Stimulated activated CD4-positive, alpha-beta T cell treated with anti-CD3 and anti-CD28 coated beads, Interleukin-12 subunit alpha, Interleukin-12 subunit beta, amount 100 ng/mL, for 4 hours (primary cell): ENCODE measurements at regions not wholly inside any gene's neighbourhood (a gene's known extent, or its start where the extent isn't known, plus 50 kb on each side); places are given as distances from the start of the nearest gene placed in this dataset.

Experiments used
- DNase-seq: peaks from one replicate; pipeline ENCODE4 v3.0.0-alpha.2; 2020

DNA sequence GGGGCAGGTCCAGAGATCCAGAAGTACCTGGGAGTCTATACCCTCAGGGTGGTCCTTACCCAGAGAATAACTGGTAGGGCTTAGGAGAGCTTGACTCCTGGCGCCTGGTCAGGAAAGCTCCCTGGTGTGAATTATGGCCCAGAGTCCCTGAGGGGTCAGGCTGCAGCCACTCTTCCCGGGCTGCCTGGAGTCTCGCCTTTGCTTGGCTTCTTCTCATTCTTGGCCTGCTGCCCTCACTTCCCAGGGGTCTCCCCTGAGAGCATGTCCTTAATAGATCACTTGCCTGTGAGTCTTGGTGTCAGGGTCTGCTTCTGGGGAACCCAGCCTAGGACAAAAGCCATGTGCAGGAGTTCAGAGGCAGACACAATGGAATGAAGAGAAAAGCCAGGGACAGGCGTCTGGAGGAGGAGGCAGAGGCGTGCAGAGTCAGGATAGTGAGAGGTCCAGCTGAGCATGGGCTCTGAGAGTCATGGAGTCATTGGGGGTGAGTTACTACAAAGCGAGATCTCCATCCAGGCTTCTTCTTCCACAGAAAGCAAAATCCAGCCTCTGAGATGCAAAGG is 212.3 kb downstream of the TFAP2C start:
- no peak for DNase-seq

DNA sequence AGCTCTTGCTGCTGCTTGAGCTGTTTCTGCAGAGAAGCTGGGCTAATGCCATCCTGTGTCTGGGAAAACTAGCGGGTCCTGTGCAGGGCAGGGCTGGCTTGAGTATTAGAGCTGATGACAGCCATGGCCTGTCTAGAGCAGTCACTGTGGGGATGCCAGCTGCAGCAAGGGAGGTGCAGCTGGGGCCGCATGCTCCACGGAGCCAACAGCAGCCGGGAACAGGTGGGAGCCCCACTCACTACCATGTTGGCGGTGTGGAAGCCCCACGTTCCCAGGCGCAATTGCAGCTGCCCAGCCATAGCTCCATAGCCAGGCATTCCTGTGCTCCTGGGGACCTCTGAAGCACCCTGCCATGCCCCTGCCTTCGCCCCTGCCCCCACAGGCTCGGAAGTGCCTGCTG is 212.9 kb downstream of the TFAP2C start:
- no peak for DNase-seq

DNA sequence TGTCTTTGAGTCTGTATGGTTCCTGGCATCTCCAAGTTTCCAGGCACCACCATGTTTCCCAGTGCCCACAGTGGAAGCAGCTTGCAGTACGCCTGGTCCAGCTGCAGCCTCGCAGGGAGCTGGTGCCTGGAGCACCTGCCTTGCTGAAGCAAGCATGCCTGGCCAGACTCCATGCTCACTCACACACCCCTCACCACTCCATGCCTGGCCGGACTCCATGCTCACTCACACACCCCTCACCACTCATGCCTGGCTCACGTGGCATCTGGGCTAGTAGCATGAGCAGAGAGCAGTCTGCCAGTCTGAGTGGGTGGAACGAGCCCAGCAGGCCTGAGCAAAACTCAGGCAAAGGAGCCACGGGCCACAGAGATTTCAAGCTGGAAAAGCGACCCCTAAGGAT is 214.3 kb downstream of the TFAP2C start:
- no peak for DNase-seq

DNA sequence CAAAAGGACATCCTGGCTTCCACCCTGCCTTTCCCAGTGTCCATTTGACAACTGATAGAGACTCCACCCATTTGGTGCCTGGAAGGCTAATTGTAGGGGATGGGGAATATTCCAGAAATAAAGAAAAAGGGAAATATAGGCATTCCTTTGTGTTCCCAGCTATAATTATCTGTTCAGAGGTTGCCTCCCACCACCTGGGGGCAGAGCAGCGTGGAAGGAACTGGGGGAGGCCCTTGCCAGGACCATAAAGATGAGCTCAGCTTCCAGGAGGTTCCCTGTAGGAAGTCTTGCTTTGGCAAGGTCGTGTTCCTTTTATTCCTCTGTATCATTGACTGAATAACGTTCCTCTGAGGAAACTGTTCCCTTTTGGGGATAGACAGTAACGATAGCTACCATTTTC is 214.7 kb downstream of the TFAP2C start:
- DNase-seq, result no peak

DNA sequence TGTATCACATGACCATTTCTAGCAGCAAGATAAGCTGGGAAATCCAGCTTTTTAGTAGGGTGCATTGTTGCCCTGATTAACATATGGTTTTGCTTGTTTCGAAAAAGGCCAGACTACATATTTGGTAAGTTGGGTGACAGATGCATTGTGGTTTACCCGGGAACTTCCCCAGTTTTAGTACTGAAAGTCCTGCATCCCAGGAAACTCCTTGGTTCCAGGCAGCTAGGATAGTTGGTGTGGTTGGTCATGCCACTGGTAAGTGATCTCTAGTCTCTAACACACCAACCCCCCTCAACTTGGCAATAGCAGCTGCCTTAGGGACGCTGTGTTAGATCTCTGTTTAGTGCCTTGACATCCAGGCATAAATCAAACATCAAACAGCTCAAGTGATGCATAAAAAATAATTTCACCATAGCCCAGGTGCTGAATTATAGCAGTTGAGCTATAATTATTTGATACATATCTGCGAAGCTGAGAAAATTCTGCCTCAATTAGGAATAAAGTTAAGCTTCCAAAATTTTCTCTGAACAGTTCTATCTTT is 216.5 kb downstream of the TFAP2C start:
- DNase-seq, result no peak

DNA sequence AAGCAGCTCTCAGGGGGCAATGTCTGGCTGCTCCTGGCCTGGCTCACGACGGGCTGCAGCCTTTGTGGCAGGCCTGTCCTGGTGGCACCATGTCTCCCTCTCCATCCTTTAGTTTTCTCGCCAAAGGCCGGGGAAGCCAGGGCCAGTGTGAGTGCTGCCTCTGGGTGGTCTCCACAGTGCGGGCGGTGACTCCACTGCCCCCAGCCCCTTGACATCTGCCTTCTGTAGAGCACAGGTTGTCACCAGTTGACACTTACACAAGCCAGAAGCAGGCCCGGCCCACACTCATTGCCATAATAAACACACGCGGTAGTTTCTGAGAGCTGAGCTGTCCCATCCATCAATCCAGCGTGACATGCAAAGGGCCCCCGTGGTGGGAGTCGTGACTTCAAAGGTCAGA is 219.5 kb downstream of the TFAP2C start:
- DNase-seq, result no peak

DNA sequence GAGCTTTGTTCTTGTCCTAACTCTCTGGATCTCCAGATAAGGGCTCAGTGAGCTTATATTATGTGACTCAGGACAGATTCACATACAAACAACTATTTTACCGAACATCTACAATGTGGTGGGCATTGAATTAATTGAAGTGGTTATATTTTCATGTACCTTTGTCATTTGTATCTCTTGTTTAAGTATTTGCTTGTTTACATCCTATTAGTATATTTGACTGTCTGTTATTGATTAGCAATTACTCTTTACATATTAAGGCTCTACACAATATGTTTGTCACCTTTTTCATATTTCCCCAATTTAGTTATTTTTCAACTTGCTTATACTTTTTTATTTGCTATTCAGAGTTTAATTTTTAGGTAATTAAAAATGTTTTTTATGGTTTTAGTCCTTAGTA is 222.4 kb downstream of the TFAP2C start:
- no peak for DNase-seq

DNA sequence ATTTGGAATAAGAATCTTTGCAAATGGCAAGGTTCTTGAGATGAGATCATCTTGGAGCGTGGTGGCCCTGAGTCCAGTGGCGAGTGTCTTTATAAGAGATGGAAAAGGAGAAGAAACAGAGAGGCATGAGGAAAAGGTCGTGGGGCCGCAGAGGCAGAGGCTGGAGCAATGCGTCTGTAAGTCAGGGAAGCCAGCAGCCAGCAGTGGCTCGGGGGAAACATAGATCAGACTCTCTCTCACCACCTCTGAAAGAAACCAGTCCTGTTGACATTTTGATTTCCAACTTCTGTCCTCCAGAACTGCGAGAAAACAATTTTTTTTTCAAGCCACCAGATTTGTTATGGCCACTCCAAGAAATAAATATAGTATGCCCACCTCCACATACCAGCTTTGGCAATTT is 226.6 kb downstream of the TFAP2C start:
- no peak for DNase-seq

DNA sequence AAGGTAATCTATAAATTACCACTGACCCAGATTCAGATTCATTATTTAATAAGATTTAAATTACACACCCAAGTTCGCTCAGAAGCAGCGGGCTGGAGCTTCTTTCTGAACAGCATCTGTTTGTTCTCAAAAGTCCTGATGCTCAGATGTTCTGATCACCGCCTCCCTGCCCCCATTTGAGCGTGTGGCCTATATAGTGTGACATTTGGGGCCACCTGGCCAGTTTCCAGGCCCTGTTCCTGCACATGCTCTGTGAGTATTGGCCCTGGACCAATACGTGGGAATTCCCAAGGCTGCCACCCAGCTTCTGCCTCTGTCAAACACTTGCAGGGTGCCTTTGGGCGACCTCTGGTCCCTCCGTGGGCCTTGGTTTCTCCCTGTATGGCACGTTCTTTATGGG is 228.8 kb downstream of the TFAP2C start:
- no peak for DNase-seq

DNA sequence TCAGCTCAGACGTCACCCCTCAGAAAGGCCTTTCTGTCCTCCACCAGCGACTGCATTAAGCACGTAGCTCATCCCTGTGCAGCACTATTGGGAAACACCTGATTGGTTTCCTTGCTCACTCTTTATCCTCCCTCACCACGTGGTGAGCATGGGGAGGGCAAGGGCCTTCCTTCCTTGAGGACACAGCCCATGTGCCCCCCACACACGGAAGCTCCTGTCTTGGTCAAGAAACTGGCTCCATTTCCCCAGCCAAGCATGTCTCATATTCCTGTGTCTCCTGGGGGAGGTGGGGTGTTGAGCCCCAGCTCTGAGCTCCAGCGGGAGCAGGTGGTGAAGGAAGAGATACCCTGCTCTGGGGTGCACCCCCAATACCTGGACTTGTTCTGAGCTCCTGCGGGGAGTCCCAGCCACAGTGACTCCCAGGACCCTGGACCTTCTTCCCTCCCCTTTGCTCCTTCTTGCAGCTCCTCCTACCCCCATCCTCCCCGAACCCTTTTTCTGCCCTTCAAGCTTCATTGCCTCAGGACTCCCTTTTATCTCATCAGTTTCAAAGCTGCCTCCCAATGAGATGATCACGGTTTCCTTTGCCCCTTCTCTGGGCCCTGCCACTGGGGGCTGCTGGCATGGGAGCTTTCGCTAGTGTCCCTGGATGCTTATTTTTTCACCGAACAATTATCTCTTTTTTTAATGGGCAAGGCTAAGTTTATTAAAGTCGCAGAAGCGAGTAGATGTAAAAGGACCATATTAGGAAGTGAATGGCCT is 230.1 kb downstream of the TFAP2C start:
- DNase-seq, result no peak

DNA sequence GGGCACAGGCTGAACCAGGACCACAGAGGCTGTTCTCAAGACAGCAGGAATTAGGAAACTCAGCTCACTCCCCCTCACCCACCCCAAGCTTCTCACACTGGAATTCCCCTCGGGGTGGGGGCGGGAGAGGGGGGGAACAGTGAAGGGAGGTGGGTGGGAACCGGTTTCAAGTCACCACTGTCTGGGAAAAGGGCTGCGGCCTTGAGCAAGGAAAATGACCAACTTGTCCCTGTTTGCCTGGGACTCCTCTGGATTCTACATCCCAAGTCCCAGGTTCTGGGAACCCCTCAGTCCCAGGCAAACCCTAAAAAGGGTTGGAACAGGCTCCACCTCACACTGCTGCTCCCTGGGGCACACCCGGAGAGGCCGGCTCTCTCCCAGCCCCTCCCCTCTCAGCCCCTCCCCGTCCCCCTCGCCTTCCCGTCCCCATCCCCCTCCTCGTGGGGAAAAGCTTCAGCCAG is 230.7 kb downstream of the TFAP2C start:
- DNase-seq, result no peak

DNA sequence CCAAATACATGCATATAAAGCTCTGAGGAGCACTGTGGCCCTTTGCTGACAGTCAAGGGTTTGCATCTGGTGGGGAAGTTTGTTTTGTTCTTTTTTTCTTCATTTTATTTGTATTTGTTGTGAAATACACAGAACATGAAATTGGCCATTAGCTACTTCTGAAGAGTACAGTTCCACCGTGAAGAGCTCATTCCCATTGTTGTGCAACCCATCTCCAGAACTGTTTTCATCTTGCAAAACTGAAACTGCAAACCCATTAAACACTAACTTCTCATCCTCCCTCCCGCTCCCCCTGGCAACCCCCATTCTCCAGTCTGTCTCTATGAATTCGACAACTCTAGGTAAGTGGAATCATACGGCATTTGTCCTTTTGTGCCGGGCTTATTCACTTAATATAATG is 231.3 kb downstream of the TFAP2C start:
- DNase-seq, result no peak

DNA sequence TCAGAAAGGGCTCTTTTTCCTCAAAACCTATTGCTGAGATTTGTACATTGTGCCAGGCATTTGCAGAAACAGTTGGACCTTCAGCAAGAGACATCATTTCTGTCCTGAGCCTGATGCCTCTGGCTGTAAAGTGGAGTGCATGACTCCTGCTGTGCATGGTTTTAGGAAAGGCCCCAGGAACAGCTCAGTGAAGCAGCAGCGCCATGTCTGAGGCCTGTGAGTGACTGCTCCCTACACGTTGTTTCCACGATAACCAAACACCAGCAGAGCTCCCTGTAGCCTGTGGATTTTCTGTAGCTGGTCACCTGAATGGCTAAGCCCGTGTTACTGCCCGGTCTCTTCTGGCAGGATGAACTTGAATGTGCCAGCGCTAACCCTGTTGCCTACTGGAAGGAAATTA is 232.5 kb downstream of the TFAP2C start:
- no peak for DNase-seq

DNA sequence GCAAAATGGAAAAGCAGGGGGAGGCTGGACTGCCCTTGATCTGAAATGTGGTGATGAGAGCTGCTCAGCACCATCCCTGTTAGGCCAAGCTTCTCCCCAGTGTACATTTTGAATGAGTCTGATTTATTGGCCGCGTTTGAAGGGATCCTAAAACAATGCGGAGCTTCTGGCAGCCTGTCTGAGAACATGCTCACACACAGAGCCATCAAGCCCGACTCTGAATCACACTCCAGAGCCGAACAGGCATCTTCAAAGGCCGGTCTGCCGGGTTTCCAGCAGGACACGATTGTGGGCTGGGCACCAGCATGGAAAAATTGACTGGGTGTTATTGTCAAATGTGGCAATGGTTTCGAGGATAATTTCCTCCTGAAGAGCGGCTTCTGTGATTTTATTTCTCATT is 235.9 kb downstream of the TFAP2C start:
- no peak for DNase-seq

DNA sequence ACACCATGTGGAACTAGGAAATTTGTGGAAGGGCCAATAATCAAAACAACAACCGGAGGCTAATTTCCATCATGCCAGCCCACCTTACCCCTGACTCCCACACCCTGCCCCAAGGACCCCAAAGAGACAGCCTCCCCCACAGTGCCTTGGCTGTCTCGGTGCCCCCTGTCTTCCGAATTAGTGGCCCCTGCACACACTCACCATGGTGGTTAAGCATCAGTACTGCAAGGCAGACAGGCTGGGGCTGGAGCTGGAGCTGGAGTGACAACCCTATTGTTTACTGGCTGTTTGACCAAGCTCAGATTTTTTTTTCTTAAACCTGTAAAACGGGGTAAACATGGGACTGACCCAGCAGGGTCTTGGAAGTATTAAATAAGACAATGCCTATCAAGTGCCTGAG is 238.0 kb downstream of the TFAP2C start:
- no peak for DNase-seq

DNA sequence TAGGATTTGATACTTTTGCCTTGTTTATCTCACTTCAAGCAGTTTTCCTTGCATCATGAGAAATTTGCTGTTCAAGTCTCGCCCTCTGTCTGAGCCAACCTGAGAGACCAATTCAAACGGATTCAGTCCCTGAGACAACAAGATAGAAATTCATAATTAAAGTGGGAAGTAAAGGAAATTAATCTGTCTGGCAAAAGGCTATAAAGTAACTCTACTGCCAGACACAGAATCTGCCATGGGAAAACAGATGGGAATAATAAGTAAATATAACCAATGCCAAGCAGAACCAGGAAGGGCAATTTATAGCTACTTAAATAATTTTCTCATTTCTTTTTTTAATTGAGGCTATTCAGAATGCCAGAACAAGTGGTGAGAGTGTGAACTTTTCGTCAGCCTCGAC is 239.6 kb downstream of the TFAP2C start:
- no peak for DNase-seq

DNA sequence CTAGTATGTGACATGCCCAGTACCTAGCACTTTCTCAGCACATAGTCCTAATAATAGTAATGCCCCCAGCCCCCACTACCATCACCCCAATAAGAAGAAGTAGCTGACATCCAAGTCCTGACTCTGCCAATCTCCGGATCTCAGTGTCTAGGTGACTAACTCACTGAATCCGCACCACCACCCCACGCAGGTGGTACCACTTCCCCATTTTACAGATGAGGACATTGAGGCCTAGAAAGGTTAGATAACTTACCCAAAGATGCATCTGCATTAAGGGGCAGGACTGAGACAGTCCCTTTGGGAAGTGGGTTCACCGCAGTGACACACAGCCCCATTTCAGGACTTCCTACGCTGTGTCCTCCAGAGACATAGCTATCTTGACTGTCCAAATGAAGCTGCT is 241.2 kb downstream of the TFAP2C start:
- no peak for DNase-seq

DNA sequence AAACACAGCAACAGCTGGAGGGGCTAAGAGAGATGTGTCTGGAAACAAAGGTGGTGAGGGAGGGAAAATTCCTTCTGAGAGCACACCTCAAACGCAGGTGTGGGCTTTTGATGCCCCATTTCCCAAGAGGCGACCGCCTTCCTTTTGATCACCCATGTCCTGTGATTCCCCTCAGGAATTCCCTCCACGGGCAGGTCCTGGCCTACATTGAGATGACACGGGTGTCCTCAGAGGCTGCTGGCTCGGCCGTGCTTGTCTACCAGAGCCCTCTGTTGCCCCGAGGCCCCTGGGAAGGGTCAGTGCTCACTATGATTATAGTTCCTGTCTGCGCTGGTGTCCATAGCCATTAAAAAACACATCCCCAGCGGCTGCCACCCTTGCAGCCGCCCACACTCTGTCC is 242.6 kb downstream of the TFAP2C start:
- DNase-seq, result no peak

DNA sequence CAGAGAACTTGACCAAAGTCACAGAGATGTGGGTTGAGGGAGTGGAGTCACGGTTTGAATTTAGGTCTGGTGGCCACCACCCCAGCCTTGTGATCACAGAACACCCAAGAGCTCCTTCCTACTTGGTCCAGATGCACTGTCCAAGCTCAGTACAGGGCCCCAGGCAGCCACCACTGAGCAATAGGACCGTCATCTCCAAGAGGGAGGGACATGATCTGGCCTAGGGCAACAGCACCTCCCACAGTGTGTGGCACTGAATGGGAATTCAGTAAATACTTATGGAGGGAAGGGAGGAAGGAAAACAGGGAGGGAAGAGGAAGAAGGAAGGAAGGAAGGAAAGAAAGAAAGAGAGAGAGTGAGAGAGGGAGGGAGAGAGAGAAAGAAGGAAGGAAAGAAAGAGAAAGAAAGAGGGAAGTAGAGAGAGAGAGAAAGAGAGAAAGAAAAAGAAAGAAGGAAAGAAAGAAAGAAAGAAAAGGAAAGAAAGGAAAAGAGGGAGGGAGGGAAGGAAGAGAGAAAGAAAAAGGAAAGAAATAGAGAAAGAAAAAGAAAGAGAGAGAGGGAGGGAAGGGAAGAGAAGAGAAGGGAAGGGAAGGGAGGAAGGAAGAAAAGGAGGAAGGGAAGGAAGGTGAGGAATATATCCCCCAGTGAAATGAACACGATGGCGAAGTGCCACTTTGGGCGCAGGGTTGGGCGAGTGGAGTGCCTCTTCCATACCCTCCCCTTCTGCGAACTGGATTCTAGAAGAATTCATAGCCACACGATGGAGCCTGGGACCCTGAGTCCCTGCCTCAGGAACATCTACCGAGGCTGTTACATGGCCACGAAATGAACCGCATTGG is 243.7 kb downstream of the TFAP2C start:
- DNase-seq, result no peak

DNA sequence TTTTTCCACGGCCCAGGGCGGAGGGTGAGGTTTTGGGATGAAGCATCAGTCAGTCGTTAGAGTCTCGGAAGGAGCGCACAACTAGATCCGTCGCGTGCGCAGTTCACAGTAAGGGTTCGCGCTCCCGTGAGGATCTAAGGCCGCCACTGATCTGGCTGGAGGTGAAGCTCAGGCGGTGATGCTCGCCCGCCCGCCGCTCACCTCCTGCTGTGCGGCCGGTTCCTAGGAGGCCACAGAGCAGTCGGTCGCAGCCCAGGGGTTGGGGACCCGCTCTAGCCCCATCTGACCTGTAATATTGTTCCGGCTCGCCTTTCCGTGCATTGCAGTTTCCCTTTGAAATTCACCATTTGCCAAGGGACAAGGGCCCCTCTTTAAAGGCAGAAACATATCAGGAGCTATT is 244.7 kb downstream of the TFAP2C start:
- no peak for DNase-seq

DNA sequence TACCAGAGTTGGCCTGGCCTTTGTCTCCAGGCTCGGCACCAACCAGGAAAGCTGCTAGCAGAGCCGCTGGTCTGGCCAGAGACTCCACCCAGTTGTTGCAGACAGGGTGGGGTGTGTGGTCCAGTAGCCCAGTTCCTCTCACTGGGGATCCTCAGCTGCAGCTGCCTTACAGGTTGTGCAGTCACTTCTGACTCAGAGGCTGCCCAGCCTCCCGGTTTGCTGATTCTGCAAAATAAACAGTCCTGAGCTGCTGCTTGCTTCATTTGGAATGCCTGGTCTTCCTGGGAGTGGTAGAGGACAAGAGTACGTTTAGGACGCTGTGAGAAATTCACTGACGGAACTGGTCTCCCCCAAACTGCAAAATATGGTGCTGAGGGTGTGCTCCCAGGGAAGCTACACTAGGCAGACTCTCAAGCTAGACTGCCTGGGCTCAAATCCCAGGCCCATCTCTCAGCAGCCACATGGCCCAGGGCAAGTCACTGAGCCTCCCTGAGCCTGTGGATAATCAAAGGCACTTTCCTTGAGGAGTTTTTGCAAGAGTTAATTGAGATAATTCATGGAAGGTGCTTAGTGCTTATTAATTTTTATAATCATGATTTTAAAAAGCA is 246.1 kb downstream of the TFAP2C start:
- DNase-seq, result no peak

DNA sequence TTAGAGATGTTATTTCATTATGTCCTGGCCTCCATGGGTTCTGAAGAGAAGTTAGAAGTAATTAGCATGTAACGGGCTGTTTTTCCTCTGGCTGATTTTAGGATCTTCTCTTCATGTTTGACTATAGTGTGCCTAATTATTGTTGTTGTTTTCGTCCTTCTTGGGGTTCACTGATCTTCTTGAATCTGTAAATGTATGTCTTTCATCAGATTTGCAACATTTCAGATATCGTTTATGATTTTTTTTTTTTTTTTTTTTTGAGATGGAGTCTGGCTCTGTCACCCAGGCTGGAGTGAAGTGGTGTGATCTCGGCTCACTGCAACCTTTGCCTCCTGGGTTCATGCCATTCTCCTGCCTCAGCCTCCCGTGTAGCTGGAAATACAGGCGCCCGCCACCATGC is 246.7 kb downstream of the TFAP2C start:
- DNase-seq, result no peak

DNA sequence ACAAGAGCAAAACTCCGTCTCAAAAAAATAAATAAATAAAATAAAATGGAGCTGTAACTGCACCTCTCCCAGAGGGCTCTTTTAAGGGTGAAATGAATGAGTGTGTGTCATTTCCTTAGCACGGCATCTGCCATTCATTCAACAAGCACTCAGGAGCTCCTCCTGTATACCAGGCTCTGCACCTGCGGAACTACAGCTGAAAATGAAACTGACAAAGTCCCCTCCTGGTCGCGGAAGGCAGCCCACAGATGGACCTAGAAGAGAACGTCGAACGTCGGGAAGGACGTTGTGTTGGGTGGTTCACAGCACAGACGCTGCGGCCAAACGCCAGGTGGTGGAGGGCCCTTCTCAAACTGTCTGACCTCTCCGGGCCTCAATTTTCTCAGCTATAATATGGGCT is 256.4 kb downstream of the TFAP2C start:
- DNase-seq, result no peak
